ENCODE measurements at regions not wholly inside any gene's neighbourhood (a gene's known extent, or its start where the extent isn't known, plus 50 kb on each side); places are given as distances from the start of the nearest gene placed in this dataset.

- no peak for FAIRE-seq
- H3K36me3 ChIP-seq (ENCODE audit: control insufficient read depth in 2 of 3, insufficient read depth in 3 of 3, low read length in 3 of 3) = no peaks in the 10 kb centered on the region
- H3K4me1 ChIP-seq (ENCODE audit: control insufficient read depth in 2 of 3, insufficient read depth in 2 of 3, low read depth in 1 of 3, low read length in 3 of 3) = no peaks in the 10 kb centered on the region
- H3K4me3 ChIP-seq (ENCODE audit: low read length in 3 of 3) = no peak overlapping the region
- H3K9me3 ChIP-seq (ENCODE audit: control insufficient read depth in 2 of 3, insufficient read depth in 1 of 3, low read length in 3 of 3) = no peaks in the 10 kb centered on the region
- H3K27me3 ChIP-seq (ENCODE audit: control insufficient read depth, insufficient read depth, low read length) = no peaks in the 10 kb centered on the region
- no peak for DNase-seq
- no peak overlapping the region for H3K9ac ChIP-seq (ENCODE audit: low read length in 3 of 3)
- no peak for TF ChIP-seq CTCF (IDR thresholded peaks at IDR 0.05; ENCODE audit: borderline replicate concordance, extremely low read depth, insufficient read depth)
- intact Hi-C loops (cut with DNase I) = no loop called here
- no peak overlapping the region for H3K27ac ChIP-seq (ENCODE audit: low read depth in 2 of 2, low read length in 2 of 2)
These were observed 89.0 kb upstream of the CSNK1A1L start for GRCh38 chr13:37194428-37194861.

GRCh38 chr13:37192956-37193355 is 87.5 kb upstream of the CSNK1A1L start:
- H3K9ac ChIP-seq (ENCODE audit: low read length in 3 of 3) = no peak overlapping the region
- intact Hi-C loops (cut with DNase I) = no loop called here
- FAIRE-seq = no peak
- no peak for DNase-seq
- H3K36me3 ChIP-seq (ENCODE audit: control insufficient read depth in 2 of 3, insufficient read depth in 3 of 3, low read length in 3 of 3) = no peaks in the 10 kb centered on the region
- no peaks in the 10 kb centered on the region for H3K4me1 ChIP-seq (ENCODE audit: control insufficient read depth in 2 of 3, insufficient read depth in 2 of 3, low read depth in 1 of 3, low read length in 3 of 3)
- no peaks in the 10 kb centered on the region for H3K27me3 ChIP-seq (ENCODE audit: control insufficient read depth, insufficient read depth, low read length)
- TF ChIP-seq CTCF (IDR thresholded peaks at IDR 0.05; ENCODE audit: borderline replicate concordance, extremely low read depth, insufficient read depth) = no peak
- H3K9me3 ChIP-seq (ENCODE audit: control insufficient read depth in 2 of 3, insufficient read depth in 1 of 3, low read length in 3 of 3) = no peaks in the 10 kb centered on the region
- H3K27ac ChIP-seq (ENCODE audit: low read depth in 2 of 2, low read length in 2 of 2) = no peak overlapping the region
- H3K4me3 ChIP-seq (ENCODE audit: low read length in 3 of 3) = no peak overlapping the region

- H3K4me3 ChIP-seq (ENCODE audit: low read length in 3 of 3) = no peak overlapping the region
- no peaks in the 10 kb centered on the region for H3K9me3 ChIP-seq (ENCODE audit: control insufficient read depth in 2 of 3, insufficient read depth in 1 of 3, low read length in 3 of 3)
- no peaks in the 10 kb centered on the region for H3K4me1 ChIP-seq (ENCODE audit: control insufficient read depth in 2 of 3, insufficient read depth in 2 of 3, low read depth in 1 of 3, low read length in 3 of 3)
- intact Hi-C loops (cut with DNase I) = no loop called here
- no peak for FAIRE-seq
- no peak overlapping the region for H3K27ac ChIP-seq (ENCODE audit: low read depth in 2 of 2, low read length in 2 of 2)
- DNase-seq = no peak
- H3K36me3 ChIP-seq (ENCODE audit: control insufficient read depth in 2 of 3, insufficient read depth in 3 of 3, low read length in 3 of 3) = no peaks in the 10 kb centered on the region
- H3K27me3 ChIP-seq (ENCODE audit: control insufficient read depth, insufficient read depth, low read length) = no peaks in the 10 kb centered on the region
- H3K9ac ChIP-seq (ENCODE audit: low read length in 3 of 3) = no peak overlapping the region
- no peak for TF ChIP-seq CTCF (IDR thresholded peaks at IDR 0.05; ENCODE audit: borderline replicate concordance, extremely low read depth, insufficient read depth)
These were observed 82.2 kb upstream of the CSNK1A1L start for GRCh38 chr13:37187621-37188020.

- Histone ChIP-seq H3K4me3 (ENCODE audit: low read length in 3 of 3) (no peak overlapping the region), H3K9ac (ENCODE audit: low read length in 3 of 3) (no peak overlapping the region), H3K36me3 (ENCODE audit: control insufficient read depth in 2 of 3, insufficient read depth in 3 of 3, low read length in 3 of 3) (no peaks in the 10 kb centered on the region), H3K9me3 (ENCODE audit: control insufficient read depth in 2 of 3, insufficient read depth in 1 of 3, low read length in 3 of 3) (no peaks in the 10 kb centered on the region), H3K27ac (ENCODE audit: low read depth in 2 of 2, low read length in 2 of 2) (no peak overlapping the region), H3K27me3 (ENCODE audit: control insufficient read depth, insufficient read depth, low read length) (no peaks in the 10 kb centered on the region), H3K4me1 (ENCODE audit: control insufficient read depth in 2 of 3, insufficient read depth in 2 of 3, low read depth in 1 of 3, low read length in 3 of 3) (no peaks in the 10 kb centered on the region)
- FAIRE-seq = no peak
- no peak for DNase-seq
- intact Hi-C loops (cut with DNase I) = no loop called here
- TF ChIP-seq CTCF (IDR thresholded peaks at IDR 0.05; ENCODE audit: borderline replicate concordance, extremely low read depth, insufficient read depth) = no peak
These were observed 81.6 kb upstream of the CSNK1A1L start for GRCh38 chr13:37187105-37187504.
